A172 (cell line): ENCODE measurements at regions not wholly inside any gene's neighbourhood (a gene's known extent, or its start where the extent isn't known, plus 50 kb on each side); places are given as distances from the start of the nearest gene placed in this dataset.

Experiments used
- DNase-seq: peaks from one replicate; pipeline ENCODE4 v3.0.0-alpha.2; 2015; ENCODE audit warnings: low spot score

- no peak for DNase-seq
These were observed 167.3 kb upstream of the GRIN2B start for GRCh38 chr12:14148489-14149270.

DNA sequence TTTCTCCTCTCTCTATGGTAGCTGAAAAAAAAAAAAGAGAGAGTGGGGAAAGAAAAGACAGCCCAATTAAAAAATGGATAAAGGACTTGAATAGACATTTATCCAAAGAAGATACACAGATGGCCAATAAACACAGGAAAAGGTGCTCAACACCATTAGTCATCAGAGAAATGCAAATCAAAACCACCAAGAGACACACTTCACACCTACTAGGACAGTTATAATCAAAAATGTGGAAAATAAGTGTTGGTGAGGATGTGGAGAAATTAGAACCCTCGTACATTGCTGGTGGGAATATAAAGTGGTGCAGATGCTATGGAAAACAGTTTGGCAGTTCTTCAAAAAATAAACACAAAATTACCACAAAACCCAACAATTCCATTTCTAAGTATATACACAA lies 172.4 kb upstream of the GRIN2B start:
- DNase-seq, result no peak

- no peak for DNase-seq
These were observed 175.2 kb upstream of the GRIN2B start for GRCh38 chr12:14156606-14157005.

- DNase-seq, result no peak
These were observed 175.8 kb upstream of the GRIN2B start for GRCh38 chr12:14157088-14157747.

DNA sequence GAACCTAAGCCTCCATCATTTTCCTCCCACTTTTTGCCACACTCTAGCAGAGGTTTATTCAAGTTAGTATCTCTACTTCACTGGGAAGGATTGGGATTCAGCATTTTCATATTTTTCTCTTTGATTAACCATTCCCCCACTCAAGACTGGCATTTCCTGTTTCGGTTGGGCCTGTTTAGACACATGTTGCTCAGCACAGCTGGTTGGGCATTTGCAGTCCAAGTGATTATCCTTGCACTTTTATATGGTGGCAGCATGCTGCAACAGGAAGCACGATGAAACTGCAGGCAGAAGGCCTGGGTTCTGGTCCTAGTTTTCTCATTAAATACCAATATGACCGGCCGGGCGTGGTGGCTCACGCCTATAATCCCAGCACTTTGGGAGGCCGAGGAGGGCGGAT lies 182.9 kb upstream of the GRIN2B start:
- DNase-seq, result no peak

GRCh38 chr12:14167005-14167628 lies 185.7 kb upstream of the GRIN2B start:
- DNase-seq, result peak; percentile 13

DNA sequence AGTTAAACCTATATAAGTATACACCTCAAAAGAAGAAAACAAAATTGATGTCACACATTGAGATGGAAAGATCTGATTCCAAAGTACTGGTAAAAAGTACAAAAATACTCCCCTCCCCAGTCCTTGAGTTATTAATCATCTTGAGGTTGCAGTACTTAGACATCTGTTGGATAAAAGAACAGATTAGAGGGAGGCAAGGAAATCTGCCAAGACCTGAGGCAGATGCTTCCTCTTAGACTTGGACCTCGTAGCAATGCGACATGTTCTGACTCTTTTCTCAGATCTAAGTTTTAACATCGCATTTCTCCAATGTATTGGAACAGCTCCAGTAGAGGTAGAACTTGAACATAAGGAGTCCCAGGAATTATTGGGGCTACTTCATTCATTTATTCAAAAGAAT lies 187.9 kb upstream of the GRIN2B start:
- DNase-seq, result no peak

DNA sequence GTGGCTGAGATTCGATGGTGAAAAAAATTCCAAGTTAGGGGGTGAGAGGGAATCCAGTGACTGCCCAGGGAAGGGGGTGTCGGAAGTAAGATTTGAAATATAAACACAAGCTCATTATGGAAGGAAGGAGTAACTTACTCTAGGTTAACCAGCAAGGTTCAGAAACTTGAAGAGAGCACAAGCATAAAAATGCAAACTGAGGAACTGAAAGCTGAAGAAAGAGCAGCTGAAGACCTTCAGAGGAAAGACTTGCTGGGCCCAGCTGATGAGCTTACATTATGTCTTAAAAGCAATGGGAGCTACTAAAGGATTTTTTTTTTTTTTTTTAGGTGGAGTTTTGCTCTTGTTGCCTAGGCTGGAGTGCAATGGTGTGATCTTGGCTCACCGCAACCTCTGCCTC lies 189.7 kb upstream of the GRIN2B start:
- DNase-seq, result no peak

GRCh38 chr12:14175206-14175605 lies 190.3 kb upstream of the ATF7IP start:
- no peak for DNase-seq

GRCh38 chr12:14185427-14186192 lies 179.9 kb upstream of the ATF7IP start:
- DNase-seq, result peak; percentile 21

GRCh38 chr12:14186193-14186502 lies 179.3 kb upstream of the ATF7IP start:
- DNase-seq, result no peak

GRCh38 chr12:14187002-14187401 lies 178.5 kb upstream of the ATF7IP start:
- no peak for DNase-seq

DNA sequence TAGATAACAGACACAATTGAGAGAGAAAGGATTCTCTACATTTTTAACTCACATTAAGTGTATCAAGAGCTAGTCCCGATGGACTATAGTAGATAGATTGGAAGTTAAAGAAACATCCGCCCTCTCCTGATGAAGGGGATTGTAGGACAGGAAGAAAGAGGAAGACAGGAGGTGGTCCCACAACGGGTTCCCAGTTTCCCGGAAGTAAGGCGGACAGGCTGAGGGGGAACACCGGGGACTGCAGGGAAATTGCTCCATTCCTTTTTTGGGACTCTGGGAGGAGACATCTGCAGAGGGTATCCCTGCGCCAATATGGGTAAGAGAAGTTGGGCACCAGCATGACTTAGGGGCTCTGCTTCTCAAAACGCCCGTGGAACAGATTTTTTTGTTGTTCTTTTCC lies 177.5 kb upstream of the ATF7IP start:
- DNase-seq, result no peak

DNA sequence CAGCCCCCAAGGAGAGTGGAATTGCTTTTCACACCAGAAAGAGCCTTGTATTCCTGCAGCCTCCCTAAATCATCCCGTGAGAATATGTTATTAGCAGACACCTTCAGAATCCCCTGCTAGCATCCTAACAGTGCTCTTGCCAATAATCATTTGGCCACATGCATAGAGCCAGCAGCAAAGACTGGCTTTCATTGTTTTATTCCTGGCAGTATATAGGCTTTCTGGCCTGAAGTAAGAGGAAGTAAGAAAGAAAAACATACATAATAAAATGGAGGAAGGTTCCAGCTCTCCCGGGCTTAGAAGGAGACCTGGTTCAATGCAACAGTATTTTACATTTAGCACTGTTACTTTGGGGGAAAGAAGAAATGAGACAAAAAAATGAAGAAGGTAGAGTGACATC lies 176.7 kb upstream of the ATF7IP start:
- DNase-seq, result no peak

- DNase-seq, result no peak
These were observed 174.8 kb upstream of the ATF7IP start for GRCh38 chr12:14190694-14191093.

- DNase-seq, result no peak
These were observed 173.9 kb upstream of the ATF7IP start for GRCh38 chr12:14191612-14192011.

GRCh38 chr12:14193639-14194038 lies 171.8 kb upstream of the ATF7IP start:
- DNase-seq, result no peak

DNA sequence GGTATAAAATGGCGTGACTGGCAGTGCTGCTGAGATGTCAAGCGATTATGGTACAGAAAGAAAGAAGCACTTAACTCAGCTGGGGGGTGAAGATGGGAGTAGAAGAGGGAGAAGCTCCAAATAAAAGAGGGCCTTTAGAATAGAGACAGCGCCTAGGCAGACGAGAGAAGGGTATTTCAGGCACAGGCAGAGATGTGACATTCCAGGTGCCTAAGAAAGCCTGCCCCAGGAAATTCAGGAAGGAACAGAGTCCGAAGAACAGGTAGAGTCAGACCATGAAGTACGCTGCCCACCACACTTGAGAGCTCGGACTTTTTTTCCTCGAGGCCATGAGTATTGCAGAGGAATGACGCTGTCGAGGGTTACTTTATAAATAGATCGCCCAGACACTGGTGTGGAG lies 170.9 kb upstream of the ATF7IP start:
- DNase-seq, result no peak

GRCh38 chr12:14199455-14200198 lies 165.9 kb upstream of the ATF7IP start:
- no peak for DNase-seq

DNA sequence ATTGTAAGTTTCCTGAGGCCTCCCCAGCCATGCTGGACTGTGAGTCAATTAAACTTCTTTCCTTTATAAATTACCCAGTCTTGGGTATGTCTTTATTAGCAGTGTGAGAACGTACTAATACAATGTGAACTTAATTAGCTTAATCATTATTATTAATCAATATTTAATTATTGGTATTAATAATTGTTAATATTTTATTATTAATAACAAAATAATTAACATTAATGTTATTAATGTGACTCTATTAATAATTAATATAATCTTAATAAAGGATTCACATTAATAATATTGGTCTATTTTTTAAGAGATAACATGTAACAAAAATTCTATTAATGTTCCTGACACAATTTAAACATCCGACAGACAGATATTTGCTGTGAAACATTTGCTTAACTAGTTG lies 164.9 kb upstream of the ATF7IP start:
- DNase-seq, result no peak

DNA sequence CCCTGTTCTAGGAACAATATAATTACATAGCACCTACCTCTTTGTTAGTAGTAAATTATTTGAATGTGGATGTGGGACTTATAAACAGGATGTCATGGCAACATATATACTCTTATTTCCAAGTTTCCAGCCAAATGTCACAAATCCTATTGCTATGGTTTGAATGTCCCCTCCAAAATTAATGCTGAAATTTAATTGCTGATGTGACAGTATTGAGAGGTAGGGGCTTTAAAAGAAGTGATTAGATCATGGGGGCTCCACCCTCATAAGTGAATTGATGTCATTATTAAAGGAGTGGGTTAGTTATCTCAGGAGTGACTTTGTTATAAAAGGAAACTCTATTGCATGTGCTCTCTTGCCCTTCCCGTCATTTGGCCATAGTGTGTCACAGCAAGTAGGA lies 164.2 kb upstream of the ATF7IP start:
- DNase-seq, result no peak
